HG02642 (cell line): ENCODE measurements at regions not wholly inside any gene's neighbourhood (a gene's known extent, or its start where the extent isn't known, plus 50 kb on each side); places are given as distances from the start of the nearest gene placed in this dataset.
"Not testable (repeated sequence)": the region's sequence is repeated elsewhere in the genome, so short reads cannot be mapped to it uniquely, and the experiment has no call there.

Source experiments
- ATAC-seq: cut with Tn5 transposase; IDR thresholded peaks from one replicate; pipeline ENCODE4 v1.9.1; 2021; ENCODE audit warnings: mild to moderate bottlenecking; ENCODE audit not compliant: unreplicated experiment, poor library complexity

GRCh38 chr7:142509235-142509634 lies 240.0 kb upstream of the PRSS1 start:
- ATAC-seq = not testable (repeated sequence)

- no peak for ATAC-seq
These were observed 241.0 kb upstream of the PRSS1 start for GRCh38 chr7:142508251-142508650.

- no peak for ATAC-seq
These were observed 241.5 kb upstream of the PRSS1 start for GRCh38 chr7:142507799-142508198.

- not testable (repeated sequence) for ATAC-seq
These were observed 242.2 kb upstream of the PRSS1 start for GRCh38 chr7:142507066-142507465.

GRCh38 chr7:142506601-142507000 lies 242.7 kb upstream of the PRSS1 start:
- ATAC-seq = no peak

- ATAC-seq = not testable (repeated sequence)
These were observed 245.3 kb upstream of the PRSS1 start for GRCh38 chr7:142503949-142504348.

- no peak for ATAC-seq
These were observed 245.2 kb upstream of the PRSS58 start for GRCh38 chr7:142503036-142503435.

GRCh38 chr7:142501434-142501833 lies 243.6 kb upstream of the PRSS58 start:
- no peak for ATAC-seq

- no peak for ATAC-seq
These were observed 242.5 kb upstream of the PRSS58 start for GRCh38 chr7:142500366-142500765.

- ATAC-seq = no peak
These were observed 241.8 kb upstream of the PRSS58 start for GRCh38 chr7:142499635-142500034.

GRCh38 chr7:142498364-142498763 lies 240.5 kb upstream of the PRSS58 start:
- no peak for ATAC-seq

- ATAC-seq = no peak
These were observed 238.7 kb upstream of the PRSS58 start for GRCh38 chr7:142496545-142496991.

GRCh38 chr7:142495879-142496278 lies 238.0 kb upstream of the PRSS58 start:
- ATAC-seq = not testable (repeated sequence)

- not testable (repeated sequence) for ATAC-seq
These were observed 237.4 kb upstream of the PRSS58 start for GRCh38 chr7:142495301-142495700.

GRCh38 chr7:142494021-142494420 lies 236.2 kb upstream of the PRSS58 start:
- ATAC-seq = no peak

GRCh38 chr7:142488842-142489241 lies 231.0 kb upstream of the PRSS58 start:
- ATAC-seq = no peak

GRCh38 chr7:142488036-142488633 lies 230.3 kb upstream of the PRSS58 start:
- ATAC-seq = no peak

GRCh38 chr7:142487565-142487964 lies 229.7 kb upstream of the PRSS58 start:
- not testable (repeated sequence) for ATAC-seq

- ATAC-seq = no peak
These were observed 229.3 kb upstream of the PRSS58 start for GRCh38 chr7:142487124-142487523.

- ATAC-seq = no peak
These were observed 227.9 kb upstream of the PRSS58 start for GRCh38 chr7:142485617-142486226.

GRCh38 chr7:142483659-142484317 lies 225.9 kb upstream of the PRSS58 start:
- ATAC-seq = no peak
